ENCODE measurements at regions not wholly inside any gene's neighbourhood (a gene's known extent, or its start where the extent isn't known, plus 50 kb on each side); places are given as distances from the start of the nearest gene placed in this dataset.
A peak's percentile ranks its signal among the peaks of the same experiment; 100 is the strongest.

- DNase-seq (ENCODE audit: low read depth) = no peak
Observed at GRCh38 chr6:5946701-5947100, 60.0 kb downstream of the NRN1 start.

DNA sequence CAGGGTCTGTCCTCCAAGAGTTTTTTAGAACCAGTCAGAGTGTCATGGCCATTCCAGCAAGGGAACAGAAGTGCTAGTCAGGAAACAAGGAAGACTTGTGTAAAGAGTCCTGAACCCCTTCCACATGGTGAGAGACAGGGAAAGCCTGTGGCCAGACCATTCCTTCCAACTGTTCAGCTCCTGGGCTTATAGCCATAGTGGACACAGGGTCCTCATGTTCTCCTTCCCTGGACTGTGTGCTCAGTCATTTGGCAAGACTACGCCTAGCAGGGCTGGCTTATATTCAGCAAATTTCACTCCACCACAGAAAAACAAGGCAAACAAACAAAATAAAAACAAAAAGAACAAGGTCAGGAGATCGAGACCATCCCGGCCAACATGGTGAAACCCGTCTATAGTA is 60.5 kb downstream of the NRN1 start:
- no peak for DNase-seq (ENCODE audit: low read depth)

DNA sequence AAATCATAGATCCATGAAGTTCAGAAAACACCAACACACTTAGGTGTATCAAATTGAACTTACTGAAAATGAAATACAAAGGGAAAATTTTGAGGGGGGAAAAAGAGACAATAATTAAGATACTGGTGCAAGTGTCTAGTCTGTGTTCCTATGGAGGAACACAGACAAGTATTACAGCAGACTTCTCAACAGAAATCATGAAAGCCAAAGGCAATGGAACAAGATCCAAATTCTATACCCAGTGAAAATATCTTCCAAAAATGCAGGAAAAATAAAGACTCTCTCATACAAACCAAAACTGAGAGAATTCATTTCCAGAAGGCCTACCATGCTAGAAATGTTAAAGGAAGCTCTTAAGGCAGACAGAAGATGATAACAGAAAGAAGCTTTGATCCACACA is 63.1 kb downstream of the NRN1 start:
- no peak for DNase-seq (ENCODE audit: low read depth)

GRCh38 chr6:5942591-5942990 is 64.1 kb downstream of the NRN1 start:
- peak; percentile 86 for DNase-seq (ENCODE audit: low read depth)

DNA sequence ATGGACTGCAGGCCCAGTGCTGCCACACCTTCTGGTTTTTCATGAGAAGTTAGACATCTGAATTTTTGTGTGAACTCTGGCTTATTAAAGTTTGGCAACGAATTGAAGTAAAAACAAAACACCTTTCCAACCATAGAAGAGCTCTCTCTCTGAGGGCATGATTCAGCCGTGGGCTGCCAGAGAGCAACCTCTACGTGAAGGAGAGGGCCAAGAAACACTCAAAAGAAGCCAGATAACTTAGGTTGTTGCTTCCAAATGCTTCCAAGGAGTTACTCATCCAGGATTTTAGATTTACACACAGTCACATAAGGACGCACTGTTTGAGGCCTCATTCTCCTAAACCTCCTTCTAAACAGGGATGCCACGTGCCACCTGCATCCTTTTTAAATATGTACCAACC is 65.5 kb downstream of the NRN1 start:
- DNase-seq (ENCODE audit: low read depth) = peak; percentile 79

DNA sequence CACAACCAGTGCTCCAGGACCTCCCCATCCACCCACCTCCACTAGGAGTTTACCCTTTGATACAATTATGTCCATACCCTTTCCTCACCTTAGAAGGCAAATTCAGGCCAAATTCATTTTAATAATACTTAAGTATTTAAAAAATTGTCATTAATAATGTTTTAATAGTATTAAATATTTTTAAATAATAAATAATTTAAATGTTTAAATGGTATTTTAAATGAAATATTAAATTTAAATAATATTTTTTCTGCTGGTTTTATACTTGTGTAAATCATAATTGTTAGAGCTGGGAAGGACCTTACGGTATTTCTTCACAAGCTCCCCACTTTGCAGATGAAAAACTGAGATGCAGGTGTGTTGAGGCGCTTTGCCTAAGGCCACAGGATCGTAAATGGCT is 67.8 kb downstream of the NRN1 start:
- no peak for DNase-seq (ENCODE audit: low read depth)

GRCh38 chr6:5937936-5938706 is 68.6 kb downstream of the NRN1 start:
- no peak for DNase-seq (ENCODE audit: low read depth)

DNA sequence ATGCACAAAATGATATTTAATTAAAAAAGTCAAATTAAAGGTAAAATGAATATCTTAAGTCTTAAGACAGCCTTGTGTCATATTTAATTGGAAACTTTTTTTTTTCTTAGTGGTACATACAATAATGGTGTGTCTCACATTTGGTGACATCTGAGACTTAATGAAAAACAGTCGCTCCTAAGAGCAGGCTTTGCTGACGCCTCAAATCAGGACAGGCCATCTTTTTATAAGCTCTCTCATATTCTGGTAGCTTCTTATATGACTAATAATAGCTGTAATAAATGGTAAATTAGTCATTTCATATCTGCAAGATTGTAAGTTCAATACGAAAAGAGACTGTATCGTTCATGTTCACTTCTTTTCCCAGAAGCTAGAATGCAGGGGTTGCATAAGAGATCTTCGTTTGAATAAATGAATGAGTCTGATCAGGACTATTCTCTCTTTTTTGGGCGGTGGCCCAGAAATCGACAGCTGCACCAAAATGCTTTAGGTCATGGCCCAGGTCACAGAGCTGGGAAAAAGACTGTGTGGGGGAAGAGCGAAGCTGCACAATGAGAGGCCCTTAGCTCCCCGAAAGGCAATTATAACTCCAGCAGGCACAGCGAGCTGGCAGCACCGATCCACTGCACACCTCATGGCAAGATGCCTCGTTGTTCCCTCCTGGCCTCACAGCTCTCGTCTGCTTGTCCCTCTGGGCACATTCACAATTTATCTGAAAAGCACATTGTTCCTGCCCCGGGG is 69.4 kb downstream of the NRN1 start:
- no peak for DNase-seq (ENCODE audit: low read depth)

DNA sequence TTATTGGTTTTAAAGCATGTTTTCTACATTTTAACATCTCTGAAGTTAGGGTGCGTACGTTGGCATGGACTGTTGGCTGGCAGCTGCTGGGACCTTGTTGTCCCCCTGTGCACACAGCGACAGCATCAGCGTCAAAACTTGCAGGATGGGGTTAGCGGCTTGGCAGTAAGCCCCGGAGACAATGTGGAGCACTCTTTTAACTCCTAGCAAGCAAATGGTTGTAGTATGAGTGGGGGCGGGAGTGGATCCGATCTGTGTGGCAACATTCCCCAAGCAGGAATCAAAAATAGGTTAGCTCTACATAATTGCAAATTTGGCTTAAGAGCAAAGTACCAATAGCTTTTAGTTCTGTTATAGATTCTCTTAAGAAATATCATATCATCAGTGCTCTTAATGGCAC is 70.1 kb downstream of the NRN1 start:
- peak; percentile 81 for DNase-seq (ENCODE audit: low read depth)

DNA sequence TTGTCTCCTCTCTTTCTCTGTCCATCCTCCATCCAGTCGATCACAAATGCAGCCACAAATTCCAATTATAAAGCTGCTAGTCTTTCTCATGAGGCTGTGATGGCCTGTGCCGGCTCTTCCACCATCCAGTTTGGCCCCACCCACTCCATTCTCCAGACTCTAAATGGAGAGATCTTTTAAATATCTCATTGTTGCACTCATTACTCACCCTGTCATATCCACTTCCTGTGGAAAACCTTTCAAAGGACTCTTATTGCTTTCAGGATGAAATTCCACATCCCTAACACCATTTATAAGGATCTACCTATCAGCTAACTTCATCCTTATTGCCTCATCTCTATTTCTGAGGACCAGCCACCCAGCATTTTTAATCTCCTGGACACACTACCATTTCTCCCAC is 70.6 kb downstream of the NRN1 start:
- peak; percentile 86 for DNase-seq (ENCODE audit: low read depth)

- no peak for DNase-seq (ENCODE audit: low read depth)
Observed at GRCh38 chr6:5930968-5931367, 75.8 kb downstream of the NRN1 start.

- DNase-seq (ENCODE audit: low read depth) = peak; percentile 40
Observed at GRCh38 chr6:5930143-5930770, 76.5 kb downstream of the NRN1 start.

DNA sequence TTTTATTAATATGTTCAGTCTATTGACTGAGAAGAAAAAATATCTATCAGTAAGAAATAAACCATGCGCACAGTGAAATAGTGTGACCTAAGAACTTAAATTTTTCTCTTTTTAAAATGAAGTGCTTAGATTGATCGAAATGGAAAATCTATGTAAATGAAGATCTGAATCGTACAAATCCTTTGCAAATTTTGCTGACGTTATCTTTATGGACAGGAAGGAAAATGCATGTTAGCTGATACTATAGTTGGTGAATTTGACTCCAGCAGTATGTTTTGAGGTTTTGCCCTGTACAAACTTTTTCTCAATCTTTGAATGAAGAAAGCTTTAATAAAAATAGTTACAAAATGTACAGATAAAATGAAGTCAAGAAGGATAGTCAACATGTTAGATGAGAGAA is 82.9 kb downstream of the NRN1 start:
- DNase-seq (ENCODE audit: low read depth) = no peak

DNA sequence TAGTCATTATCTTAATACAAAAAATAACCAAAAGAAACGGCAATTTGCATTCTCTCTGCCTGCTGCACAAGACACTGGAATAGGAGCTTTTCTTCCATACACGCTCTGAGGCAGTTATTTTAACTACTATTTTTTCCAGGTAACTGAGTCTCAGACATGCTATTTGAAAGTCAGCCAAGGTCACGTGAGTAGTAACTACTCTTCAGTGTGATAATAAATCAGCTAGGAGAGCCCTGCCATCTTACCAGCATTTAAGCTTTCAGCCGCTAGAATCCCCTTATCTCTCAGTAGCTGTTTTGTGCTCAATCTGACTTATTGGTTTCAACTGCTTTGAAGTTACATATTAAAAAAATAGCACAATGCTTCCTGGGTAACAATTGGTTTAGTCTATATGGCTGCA is 84.5 kb downstream of the NRN1 start:
- DNase-seq (ENCODE audit: low read depth) = no peak

GRCh38 chr6:5909721-5910120 is 97.0 kb downstream of the NRN1 start:
- no peak for DNase-seq (ENCODE audit: low read depth)

GRCh38 chr6:5906842-5907241 is 99.9 kb downstream of the NRN1 start:
- DNase-seq (ENCODE audit: low read depth) = no peak

DNA sequence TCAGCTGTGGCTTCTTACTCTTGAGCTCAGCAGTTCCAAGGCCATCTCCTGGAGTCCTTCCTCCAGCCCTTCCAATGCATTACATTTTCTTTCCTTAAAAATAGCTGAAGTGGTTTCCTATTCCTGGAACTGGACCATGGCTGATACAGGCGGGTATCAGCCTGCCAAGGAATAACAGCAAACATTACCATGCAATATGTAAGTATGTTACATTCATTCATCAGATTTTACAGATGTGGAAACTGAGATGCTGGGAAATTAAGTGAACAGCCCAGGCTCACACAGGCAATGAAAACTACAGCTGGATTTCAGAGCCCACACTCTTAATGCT is 100.4 kb downstream of the NRN1 start:
- no peak for DNase-seq (ENCODE audit: low read depth)

GRCh38 chr6:5905431-5906339 is 101.0 kb downstream of the NRN1 start:
- peak; percentile 89 for DNase-seq (ENCODE audit: low read depth)

GRCh38 chr6:5904532-5904931 is 102.2 kb downstream of the NRN1 start:
- DNase-seq (ENCODE audit: low read depth) = no peak

- DNase-seq (ENCODE audit: low read depth) = no peak
Observed at GRCh38 chr6:5899216-5900045, 107.3 kb downstream of the NRN1 start.

DNA sequence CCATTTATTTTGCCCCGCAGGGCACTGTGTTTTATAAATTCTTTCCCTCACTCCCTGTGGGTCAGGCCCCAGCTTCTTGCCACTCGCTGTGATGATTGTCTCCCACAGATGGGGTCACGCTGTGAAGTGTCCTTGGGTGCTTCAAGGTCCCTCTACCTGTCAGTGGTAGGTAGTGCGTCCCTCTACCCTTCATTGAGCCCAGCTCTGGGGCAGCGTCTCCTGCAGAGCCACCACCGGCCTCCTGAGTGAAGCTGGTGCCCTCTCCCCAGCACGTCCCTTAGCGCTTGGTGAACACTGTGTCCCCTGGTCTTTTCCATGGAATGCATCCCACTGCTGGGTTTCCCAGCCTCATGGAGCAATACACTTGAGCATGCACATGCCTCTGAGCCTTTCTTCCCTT is 108.2 kb downstream of the NRN1 start:
- DNase-seq (ENCODE audit: low read depth) = no peak
